Trophoblast cell (in vitro differentiated cells and primary cell): ENCODE measurements at regions not wholly inside any gene's neighbourhood (a gene's known extent, or its start where the extent isn't known, plus 50 kb on each side); places are given as distances from the start of the nearest gene placed in this dataset.

Experiments
- DNase-seq, 2 donors: peaks; one replicate each; pipeline ENCODE4 v3.0.0-alpha.2; 2016
- H2AFZ ChIP-seq: 2 replicates; pipeline ENCODE4 v1.6.1; 2013; ENCODE audit warnings: low read length, moderate library complexity, mild to moderate bottlenecking; ENCODE audit not compliant: insufficient read depth, poor library complexity
- H2AK5ac ChIP-seq: 2 replicates; pipeline ENCODE4 v1.6.1; 2013; ENCODE audit warnings: mild to moderate bottlenecking, low read length
- H2BK120ac ChIP-seq: 2 replicates; pipeline ENCODE4 v1.6.1; 2013; ENCODE audit warnings: low read length, mild to moderate bottlenecking, moderate library complexity; ENCODE audit not compliant: insufficient read depth, poor library complexity
- H2BK12ac ChIP-seq: 2 replicates; pipeline ENCODE4 v1.6.1; 2013; ENCODE audit warnings: mild to moderate bottlenecking, low read length, moderate library complexity
- H2BK5ac ChIP-seq: 2 replicates; pipeline ENCODE4 v1.6.1; 2013; ENCODE audit warnings: low read length, low read depth, moderate library complexity, mild to moderate bottlenecking; ENCODE audit not compliant: poor library complexity
- H3K14ac ChIP-seq: 2 replicates; pipeline ENCODE4 v1.6.1; 2013; ENCODE audit warnings: mild to moderate bottlenecking, low read length
- H3K18ac ChIP-seq: 2 replicates; pipeline ENCODE4 v1.6.1; 2013; ENCODE audit warnings: mild to moderate bottlenecking, low read length
- H3K23ac ChIP-seq: 2 replicates; pipeline ENCODE4 v1.6.1; 2013; ENCODE audit warnings: low read length
- H3K27ac ChIP-seq: 2 replicates; pipeline ENCODE4 v1.5.1; 2013; ENCODE audit warnings: low read depth, mild to moderate bottlenecking, inconsistent platforms, low read length, moderate library complexity
- H3K27me3 ChIP-seq: 2 replicates; pipeline ENCODE4 v1.6.1; 2013; ENCODE audit warnings: inconsistent platforms, mild to moderate bottlenecking, low read length, moderate library complexity; ENCODE audit not compliant: insufficient read depth
- H3K36me3 ChIP-seq, 2 experiments: 1 replicate in 1 of 2; 2 replicates in 1 of 2; pipeline ENCODE4 v1.6.1; 2013; ENCODE audit warnings: low read length in 2 of 2, mild to moderate bottlenecking in 2 of 2, moderate library complexity in 1 of 2; ENCODE audit not compliant: insufficient read depth in 2 of 2, control insufficient read depth in 1 of 2
- H3K4ac ChIP-seq: 2 replicates; pipeline ENCODE4 v1.6.1; 2013; ENCODE audit warnings: low read depth, mild to moderate bottlenecking, low read length, moderate library complexity
- H3K4me1 ChIP-seq, 2 experiments: 1 replicate in 1 of 2; 2 replicates in 1 of 2; pipeline ENCODE4 v1.6.1; 2013; ENCODE audit warnings: low read length in 2 of 2, mild to moderate bottlenecking in 2 of 2, moderate library complexity in 1 of 2; ENCODE audit not compliant: insufficient read depth in 2 of 2, control insufficient read depth in 1 of 2
- H3K4me2 ChIP-seq: 2 replicates; pipeline ENCODE4 v1.6.1; 2013; ENCODE audit warnings: inconsistent platforms, mild to moderate bottlenecking, low read length, moderate library complexity
- H3K4me3 ChIP-seq: 2 replicates; pipeline ENCODE4 v1.5.1; 2013; ENCODE audit warnings: mild to moderate bottlenecking, low read depth, low read length, inconsistent platforms
- H3K79me1 ChIP-seq: one replicate; pipeline ENCODE4 v1.6.1; 2013; ENCODE audit warnings: low read length
- H3K79me2 ChIP-seq: 2 replicates; pipeline ENCODE4 v1.6.1; 2013; ENCODE audit warnings: low read length, mild to moderate bottlenecking; ENCODE audit not compliant: control insufficient read depth, insufficient read depth, poor library complexity
- H3K9ac ChIP-seq: 2 replicates; pipeline ENCODE4 v1.6.1; 2013; ENCODE audit warnings: mild to moderate bottlenecking, low read length
- H3K9me3 ChIP-seq: 2 replicates; pipeline ENCODE4 v1.6.1; 2013; ENCODE audit warnings: low read depth, mild to moderate bottlenecking, control low read depth, inconsistent platforms, low read length; ENCODE audit not compliant: insufficient read depth
- H4K12ac ChIP-seq: 2 replicates; pipeline ENCODE4 v1.6.1; 2013; ENCODE audit warnings: low read depth, mild to moderate bottlenecking, low read length, moderate library complexity
- H4K8ac ChIP-seq: 2 replicates; pipeline ENCODE4 v1.6.1; 2013; ENCODE audit warnings: low read depth, mild to moderate bottlenecking, low read length, moderate library complexity
- H4K91ac ChIP-seq: one replicate; pipeline ENCODE4 v1.6.1; 2013; ENCODE audit warnings: low read depth, mild to moderate bottlenecking, low read length, moderate library complexity
- WGBS: extraction: QIAGEN DNeasy Blood & Tissue Kit; methylation state at CpG from one replicate; pipeline ENCODE4 v1.1.7; 2013; ENCODE audit warnings: missing lambda C conversion rate; ENCODE audit not compliant: insufficient read length, insufficient coverage; ENCODE audit errors: extremely low coverage; 5-methylcytosine and 5-hydroxymethylcytosine counted together

- Histone ChIP-seq H3K79me1 (no peaks in the 10 kb centered on the region), H2BK120ac (no peak overlapping the region), H4K12ac (no peak overlapping the region), H3K14ac (no peak overlapping the region), H3K4me1 (no peaks in the 10 kb centered on the region), H2BK5ac (no peak overlapping the region), H2BK12ac (no peak overlapping the region), H2AFZ (no peak overlapping the region), H4K91ac (no peak overlapping the region), H3K27me3 (no peaks in the 10 kb centered on the region), H3K36me3 (no peaks in the 10 kb centered on the region), H3K4me2 (no peak overlapping the region), H3K79me2 (no peaks in the 10 kb centered on the region), H3K23ac (no peak overlapping the region), H3K4me3 (no peak overlapping the region), H2AK5ac (no peak overlapping the region), H3K27ac (no peak overlapping the region), H4K8ac (no peak overlapping the region), H3K9me3 (no peaks in the 10 kb centered on the region), H3K18ac (no peak overlapping the region), H3K9ac (no peak overlapping the region), H3K4ac (no peak overlapping the region)
- DNase-seq, result no peak
- no CpG with 5 or more reads among the region's 8 CpGs for WGBS
Measured at GRCh38 chr20:19098806-19099578, 113.5 kb upstream of the SLC24A3 start.

GRCh38 chr20:19099596-19100545 is 112.6 kb upstream of the SLC24A3 start:
- no peak overlapping the region for H2AFZ ChIP-seq
- no peak overlapping the region for H3K4ac ChIP-seq
- no peaks in the 10 kb centered on the region for H3K36me3 ChIP-seq
- no peak overlapping the region for H3K27ac ChIP-seq
- no peak overlapping the region for H3K4me2 ChIP-seq
- H2AK5ac ChIP-seq, result no peak overlapping the region
- no peaks in the 10 kb centered on the region for H3K27me3 ChIP-seq
- no peak overlapping the region for H3K18ac ChIP-seq
- WGBS, result no CpG with 5 or more reads among the region's 18 CpGs
- H3K4me3 ChIP-seq, result no peak overlapping the region
- no peak overlapping the region for H3K23ac ChIP-seq
- H2BK12ac ChIP-seq, result no peak overlapping the region
- no peak overlapping the region for H4K91ac ChIP-seq
- no peak overlapping the region for H3K14ac ChIP-seq
- H3K79me2 ChIP-seq, result no peaks in the 10 kb centered on the region
- no peak for DNase-seq
- H3K9ac ChIP-seq, result no peak overlapping the region
- no peaks in the 10 kb centered on the region for H3K9me3 ChIP-seq
- no peak overlapping the region for H2BK5ac ChIP-seq
- H3K4me1 ChIP-seq, result no peaks in the 10 kb centered on the region
- H2BK120ac ChIP-seq, result no peak overlapping the region
- H4K12ac ChIP-seq, result no peak overlapping the region
- no peak overlapping the region for H4K8ac ChIP-seq
- H3K79me1 ChIP-seq, result no peaks in the 10 kb centered on the region

GRCh38 chr20:19100975-19101374 is 111.5 kb upstream of the SLC24A3 start:
- Histone ChIP-seq H4K91ac (no peak overlapping the region), H3K27ac (no peak overlapping the region), H3K79me1 (no peaks in the 10 kb centered on the region), H3K4me1 (no peaks in the 10 kb centered on the region), H2BK5ac (no peak overlapping the region), H3K4ac (no peak overlapping the region), H3K36me3 (no peaks in the 10 kb centered on the region), H4K8ac (no peak overlapping the region), H4K12ac (no peak overlapping the region), H3K14ac (no peak overlapping the region), H3K4me2 (no peak overlapping the region), H2AK5ac (no peak overlapping the region), H3K27me3 (no peaks in the 10 kb centered on the region), H3K9ac (no peak overlapping the region), H3K4me3 (no peak overlapping the region), H3K23ac (no peak overlapping the region), H2BK12ac (no peak overlapping the region), H3K9me3 (no peaks in the 10 kb centered on the region), H2BK120ac (no peak overlapping the region), H3K18ac (no peak overlapping the region), H2AFZ (no peak overlapping the region), H3K79me2 (no peaks in the 10 kb centered on the region)
- no CpG with 5 or more reads among the region's 4 CpGs for WGBS
- DNase-seq, result no peak

- Histone ChIP-seq H3K18ac (no peak overlapping the region), H3K4ac (no peak overlapping the region), H3K9ac (no peak overlapping the region), H3K4me2 (no peak overlapping the region), H3K23ac (no peak overlapping the region), H4K8ac (no peak overlapping the region), H2BK12ac (no peak overlapping the region), H3K4me1 (no peaks in the 10 kb centered on the region), H3K27me3 (no peaks in the 10 kb centered on the region), H3K14ac (no peak overlapping the region), H2BK120ac (no peak overlapping the region), H3K79me1 (no peaks in the 10 kb centered on the region), H3K36me3 (no peaks in the 10 kb centered on the region), H2BK5ac (no peak overlapping the region), H2AK5ac (no peak overlapping the region), H3K79me2 (no peaks in the 10 kb centered on the region), H3K4me3 (no peak overlapping the region), H4K91ac (no peak overlapping the region), H3K27ac (no peak overlapping the region), H2AFZ (no peak overlapping the region), H3K9me3 (no peaks in the 10 kb centered on the region), H4K12ac (no peak overlapping the region)
- DNase-seq, result no peak
- no CpG with 5 or more reads among the region's 4 CpGs for WGBS
Measured at GRCh38 chr20:19104186-19104585, 108.3 kb upstream of the SLC24A3 start.
